ENCODE measurements at regions not wholly inside any gene's neighbourhood (a gene's known extent, or its start where the extent isn't known, plus 50 kb on each side); places are given as distances from the start of the nearest gene placed in this dataset.

GRCh38 chr1:195768377-195768776 is 839.9 kb downstream of the KCNT2 start:
- H3K36me3 ChIP-seq (ENCODE audit: insufficient read depth, low read length): no peaks in the 10 kb centered on the region
- no peak overlapping the region for H3K9ac ChIP-seq (ENCODE audit: low read depth, low read length)
- H3K4me2 ChIP-seq (ENCODE audit: low read length): no peak overlapping the region
- no peak overlapping the region for H3K4me3 ChIP-seq (ENCODE audit: low read length)
- no peaks in the 10 kb centered on the region for H3K27me3 ChIP-seq (ENCODE audit: control insufficient read depth, insufficient read depth, low read length)
- no peaks in the 10 kb centered on the region for H3K9me3 ChIP-seq (replicated peaks; ENCODE audit: low read length)
- H3K4me1 ChIP-seq (ENCODE audit: control insufficient read depth, insufficient read depth, low read length): no peaks in the 10 kb centered on the region

- Histone ChIP-seq H3K4me2 (ENCODE audit: low read length) (no peak overlapping the region), H3K27me3 (ENCODE audit: control insufficient read depth, insufficient read depth, low read length) (no peaks in the 10 kb centered on the region), H3K4me3 (ENCODE audit: low read length) (no peak overlapping the region), H3K36me3 (ENCODE audit: insufficient read depth, low read length) (no peaks in the 10 kb centered on the region), H3K9me3 (replicated peaks; ENCODE audit: low read length) (no peaks in the 10 kb centered on the region), H3K4me1 (ENCODE audit: control insufficient read depth, insufficient read depth, low read length) (no peaks in the 10 kb centered on the region), H3K9ac (ENCODE audit: low read depth, low read length) (no peak overlapping the region)
These were observed 841.5 kb downstream of the KCNT2 start for GRCh38 chr1:195766709-195767108.

- no peaks in the 10 kb centered on the region for H3K9me3 ChIP-seq (replicated peaks; ENCODE audit: low read length)
- no peaks in the 10 kb centered on the region for H3K4me1 ChIP-seq (ENCODE audit: control insufficient read depth, insufficient read depth, low read length)
- no peaks in the 10 kb centered on the region for H3K36me3 ChIP-seq (ENCODE audit: insufficient read depth, low read length)
These were observed 843.1 kb downstream of the KCNT2 start for GRCh38 chr1:195765099-195765498.

GRCh38 chr1:195763907-195764374 is 844.3 kb downstream of the KCNT2 start:
- H3K4me1 ChIP-seq (ENCODE audit: control insufficient read depth, insufficient read depth, low read length): no peaks in the 10 kb centered on the region
- no peak overlapping the region for H3K9ac ChIP-seq (ENCODE audit: low read depth, low read length)
- no peaks in the 10 kb centered on the region for H3K36me3 ChIP-seq (ENCODE audit: insufficient read depth, low read length)
- no peaks in the 10 kb centered on the region for H3K9me3 ChIP-seq (replicated peaks; ENCODE audit: low read length)
- no peak overlapping the region for H3K4me2 ChIP-seq (ENCODE audit: low read length)
- no peaks in the 10 kb centered on the region for H3K27me3 ChIP-seq (ENCODE audit: control insufficient read depth, insufficient read depth, low read length)
- no peak overlapping the region for H3K4me3 ChIP-seq (ENCODE audit: low read length)

More at GRCh38 chr1:195765099-195765498, 843.1 kb downstream of the KCNT2 start:
- Histone ChIP-seq H3K9ac (ENCODE audit: low read depth, low read length) (no peak overlapping the region), H3K4me3 (ENCODE audit: low read length) (no peak overlapping the region), H3K4me2 (ENCODE audit: low read length) (no peak overlapping the region), H3K27me3 (ENCODE audit: control insufficient read depth, insufficient read depth, low read length) (no peaks in the 10 kb centered on the region)

GRCh38 chr1:195763146-195763906 is 844.9 kb downstream of the KCNT2 start:
- Histone ChIP-seq H3K36me3 (ENCODE audit: insufficient read depth, low read length) (no peaks in the 10 kb centered on the region), H3K4me2 (ENCODE audit: low read length) (no peak overlapping the region), H3K4me3 (ENCODE audit: low read length) (peak overlapping the region; percentile 32), H3K27me3 (ENCODE audit: control insufficient read depth, insufficient read depth, low read length) (no peaks in the 10 kb centered on the region), H3K9me3 (replicated peaks; ENCODE audit: low read length) (no peaks in the 10 kb centered on the region), H3K9ac (ENCODE audit: low read depth, low read length) (no peak overlapping the region), H3K4me1 (ENCODE audit: control insufficient read depth, insufficient read depth, low read length) (no peaks in the 10 kb centered on the region)

- Histone ChIP-seq H3K4me3 (ENCODE audit: low read length) (no peak overlapping the region), H3K36me3 (ENCODE audit: insufficient read depth, low read length) (no peaks in the 10 kb centered on the region), H3K27me3 (ENCODE audit: control insufficient read depth, insufficient read depth, low read length) (no peaks in the 10 kb centered on the region), H3K4me2 (ENCODE audit: low read length) (no peak overlapping the region), H3K4me1 (ENCODE audit: control insufficient read depth, insufficient read depth, low read length) (no peaks in the 10 kb centered on the region), H3K9me3 (replicated peaks; ENCODE audit: low read length) (no peaks in the 10 kb centered on the region), H3K9ac (ENCODE audit: low read depth, low read length) (no peak overlapping the region)
These were observed 847.1 kb downstream of the KCNT2 start for GRCh38 chr1:195761104-195761503.

GRCh38 chr1:195756109-195756508 is 852.1 kb downstream of the KCNT2 start:
- H3K9me3 ChIP-seq (replicated peaks; ENCODE audit: low read length): no peaks in the 10 kb centered on the region
- H3K36me3 ChIP-seq (ENCODE audit: insufficient read depth, low read length): no peaks in the 10 kb centered on the region
- no peak overlapping the region for H3K4me2 ChIP-seq (ENCODE audit: low read length)
- H3K9ac ChIP-seq (ENCODE audit: low read depth, low read length): no peak overlapping the region
- H3K4me1 ChIP-seq (ENCODE audit: control insufficient read depth, insufficient read depth, low read length): no peaks in the 10 kb centered on the region
- no peaks in the 10 kb centered on the region for H3K27me3 ChIP-seq (ENCODE audit: control insufficient read depth, insufficient read depth, low read length)
- H3K4me3 ChIP-seq (ENCODE audit: low read length): no peak overlapping the region

GRCh38 chr1:195754874-195755273 is 853.4 kb downstream of the KCNT2 start:
- no peaks in the 10 kb centered on the region for H3K27me3 ChIP-seq (ENCODE audit: control insufficient read depth, insufficient read depth, low read length)
- no peaks in the 10 kb centered on the region for H3K36me3 ChIP-seq (ENCODE audit: insufficient read depth, low read length)
- H3K9ac ChIP-seq (ENCODE audit: low read depth, low read length): no peak overlapping the region
- H3K4me2 ChIP-seq (ENCODE audit: low read length): no peak overlapping the region
- H3K4me1 ChIP-seq (ENCODE audit: control insufficient read depth, insufficient read depth, low read length): no peaks in the 10 kb centered on the region
- H3K9me3 ChIP-seq (replicated peaks; ENCODE audit: low read length): no peaks in the 10 kb centered on the region
- no peak overlapping the region for H3K4me3 ChIP-seq (ENCODE audit: low read length)

GRCh38 chr1:195754303-195754702 is 853.9 kb downstream of the KCNT2 start:
- Histone ChIP-seq H3K9ac (ENCODE audit: low read depth, low read length) (no peak overlapping the region), H3K4me3 (ENCODE audit: low read length) (no peak overlapping the region), H3K27me3 (ENCODE audit: control insufficient read depth, insufficient read depth, low read length) (no peaks in the 10 kb centered on the region), H3K36me3 (ENCODE audit: insufficient read depth, low read length) (no peaks in the 10 kb centered on the region), H3K4me1 (ENCODE audit: control insufficient read depth, insufficient read depth, low read length) (no peaks in the 10 kb centered on the region), H3K9me3 (replicated peaks; ENCODE audit: low read length) (no peaks in the 10 kb centered on the region), H3K4me2 (ENCODE audit: low read length) (no peak overlapping the region)

GRCh38 chr1:195748969-195749368 is 859.3 kb downstream of the KCNT2 start:
- Histone ChIP-seq H3K4me3 (ENCODE audit: low read length) (no peak overlapping the region), H3K4me2 (ENCODE audit: low read length) (no peak overlapping the region), H3K27me3 (ENCODE audit: control insufficient read depth, insufficient read depth, low read length) (no peaks in the 10 kb centered on the region), H3K4me1 (ENCODE audit: control insufficient read depth, insufficient read depth, low read length) (no peaks in the 10 kb centered on the region), H3K36me3 (ENCODE audit: insufficient read depth, low read length) (no peaks in the 10 kb centered on the region), H3K9me3 (replicated peaks; ENCODE audit: low read length) (no peaks in the 10 kb centered on the region), H3K9ac (ENCODE audit: low read depth, low read length) (no peak overlapping the region)

GRCh38 chr1:195745189-195746010 is 862.8 kb downstream of the KCNT2 start:
- Histone ChIP-seq H3K9me3 (replicated peaks; ENCODE audit: low read length) (no peaks in the 10 kb centered on the region), H3K36me3 (ENCODE audit: insufficient read depth, low read length) (no peaks in the 10 kb centered on the region), H3K4me3 (ENCODE audit: low read length) (no peak overlapping the region), H3K27me3 (ENCODE audit: control insufficient read depth, insufficient read depth, low read length) (no peaks in the 10 kb centered on the region), H3K9ac (ENCODE audit: low read depth, low read length) (no peak overlapping the region), H3K4me1 (ENCODE audit: control insufficient read depth, insufficient read depth, low read length) (no peaks in the 10 kb centered on the region), H3K4me2 (ENCODE audit: low read length) (no peak overlapping the region)

All from skeletal muscle satellite cell (primary cell).